Hepatocyte (in vitro differentiated cells): ENCODE measurements at regions not wholly inside any gene's neighbourhood (a gene's known extent, or its start where the extent isn't known, plus 50 kb on each side); places are given as distances from the start of the nearest gene placed in this dataset.

ENCODE experiments used
- CTCF ChIP-seq: fragments of 200-600 bp; sonication (generic); IDR thresholded peaks from 2 replicates; pipeline ENCODE4 v1.5.1; 2016; ENCODE audit warnings: antibody characterized with exemption, mild to moderate bottlenecking; ENCODE audit not compliant: poor library complexity
- EZH2phosphoT487 ChIP-seq: fragments of 200-600 bp; sonication (generic); IDR thresholded peaks from one replicate; pipeline ENCODE4 v1.6.1; 2018; ENCODE audit warnings: antibody characterized with exemption, mild to moderate bottlenecking, low read depth, moderate library complexity; ENCODE audit not compliant: unreplicated experiment, severe bottlenecking

GRCh38 chrX:534804-535203 is 95.8 kb upstream of the SHOX start:
- TF ChIP-seq CTCF: no peak
- TF ChIP-seq EZH2phosphoT487: no peak
